Astrocyte of the cerebellum (primary cell): ENCODE measurements at regions not wholly inside any gene's neighbourhood (a gene's known extent, or its start where the extent isn't known, plus 50 kb on each side); places are given as distances from the start of the nearest gene placed in this dataset.

Source experiments
- DNase-seq: peaks from one replicate; pipeline ENCODE4 v3.0.0-alpha.2; 2011; ENCODE audit warnings: low read depth
- H3K4me3 ChIP-seq: 2 replicates; pipeline ENCODE4 v1.5.1; 2011; ENCODE audit warnings: mild to moderate bottlenecking, low read depth, low read length, moderate library complexity
- in situ Hi-C: cut with HindIII; loops from 2 replicates; pipeline ENCODE4 v1.10.0; 2017; ENCODE audit warnings: low sequenced_read_pairs
- TF ChIP-seq, protein P1 (sequence below): IDR thresholded peaks from 2 replicates; pipeline ENCODE4 v1.5.1; 2012; ENCODE audit warnings: low read length, low read depth, moderate library complexity, mild to moderate bottlenecking; ENCODE audit errors: missing control alignments

DNA sequence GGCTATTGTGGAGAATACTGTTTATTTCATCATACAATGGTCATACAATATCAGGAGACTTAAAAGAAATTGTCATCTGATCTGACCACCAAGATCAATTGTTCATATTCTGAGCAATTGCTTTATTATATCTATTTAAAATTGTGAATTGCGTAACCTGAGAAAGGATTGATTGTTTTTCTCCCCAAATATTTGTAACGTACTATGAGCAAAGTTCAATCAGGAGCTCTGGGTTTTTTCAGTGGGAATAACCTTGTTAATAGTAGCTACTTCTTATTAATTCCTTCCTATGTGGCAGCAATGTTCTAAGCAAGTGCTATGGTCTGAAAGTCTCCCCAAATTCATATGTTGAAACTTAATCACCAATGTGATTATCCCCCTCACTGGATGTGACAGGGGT lies 323.1 kb downstream of the ZPLD1 start:
- in situ Hi-C loops = no loop called here
- TF ChIP-seq, protein P1, sequence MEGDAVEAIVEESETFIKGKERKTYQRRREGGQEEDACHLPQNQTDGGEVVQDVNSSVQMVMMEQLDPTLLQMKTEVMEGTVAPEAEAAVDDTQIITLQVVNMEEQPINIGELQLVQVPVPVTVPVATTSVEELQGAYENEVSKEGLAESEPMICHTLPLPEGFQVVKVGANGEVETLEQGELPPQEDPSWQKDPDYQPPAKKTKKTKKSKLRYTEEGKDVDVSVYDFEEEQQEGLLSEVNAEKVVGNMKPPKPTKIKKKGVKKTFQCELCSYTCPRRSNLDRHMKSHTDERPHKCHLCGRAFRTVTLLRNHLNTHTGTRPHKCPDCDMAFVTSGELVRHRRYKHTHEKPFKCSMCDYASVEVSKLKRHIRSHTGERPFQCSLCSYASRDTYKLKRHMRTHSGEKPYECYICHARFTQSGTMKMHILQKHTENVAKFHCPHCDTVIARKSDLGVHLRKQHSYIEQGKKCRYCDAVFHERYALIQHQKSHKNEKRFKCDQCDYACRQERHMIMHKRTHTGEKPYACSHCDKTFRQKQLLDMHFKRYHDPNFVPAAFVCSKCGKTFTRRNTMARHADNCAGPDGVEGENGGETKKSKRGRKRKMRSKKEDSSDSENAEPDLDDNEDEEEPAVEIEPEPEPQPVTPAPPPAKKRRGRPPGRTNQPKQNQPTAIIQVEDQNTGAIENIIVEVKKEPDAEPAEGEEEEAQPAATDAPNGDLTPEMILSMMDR = no peak
- DNase-seq = no peak
- H3K4me3 ChIP-seq = no peak overlapping the region

GRCh38 chr3:102761766-102762165 lies 327.0 kb downstream of the ZPLD1 start:
- in situ Hi-C loops = no loop called here
- no peak overlapping the region for H3K4me3 ChIP-seq
- DNase-seq = no peak
- TF ChIP-seq, protein P1 = no peak

- no peak overlapping the region for H3K4me3 ChIP-seq
- in situ Hi-C loops = no loop called here
- TF ChIP-seq, protein P1 = no peak
- DNase-seq = peak; percentile 71
Measured at GRCh38 chr3:102790747-102791325, 356.0 kb downstream of the ZPLD1 start.

DNA sequence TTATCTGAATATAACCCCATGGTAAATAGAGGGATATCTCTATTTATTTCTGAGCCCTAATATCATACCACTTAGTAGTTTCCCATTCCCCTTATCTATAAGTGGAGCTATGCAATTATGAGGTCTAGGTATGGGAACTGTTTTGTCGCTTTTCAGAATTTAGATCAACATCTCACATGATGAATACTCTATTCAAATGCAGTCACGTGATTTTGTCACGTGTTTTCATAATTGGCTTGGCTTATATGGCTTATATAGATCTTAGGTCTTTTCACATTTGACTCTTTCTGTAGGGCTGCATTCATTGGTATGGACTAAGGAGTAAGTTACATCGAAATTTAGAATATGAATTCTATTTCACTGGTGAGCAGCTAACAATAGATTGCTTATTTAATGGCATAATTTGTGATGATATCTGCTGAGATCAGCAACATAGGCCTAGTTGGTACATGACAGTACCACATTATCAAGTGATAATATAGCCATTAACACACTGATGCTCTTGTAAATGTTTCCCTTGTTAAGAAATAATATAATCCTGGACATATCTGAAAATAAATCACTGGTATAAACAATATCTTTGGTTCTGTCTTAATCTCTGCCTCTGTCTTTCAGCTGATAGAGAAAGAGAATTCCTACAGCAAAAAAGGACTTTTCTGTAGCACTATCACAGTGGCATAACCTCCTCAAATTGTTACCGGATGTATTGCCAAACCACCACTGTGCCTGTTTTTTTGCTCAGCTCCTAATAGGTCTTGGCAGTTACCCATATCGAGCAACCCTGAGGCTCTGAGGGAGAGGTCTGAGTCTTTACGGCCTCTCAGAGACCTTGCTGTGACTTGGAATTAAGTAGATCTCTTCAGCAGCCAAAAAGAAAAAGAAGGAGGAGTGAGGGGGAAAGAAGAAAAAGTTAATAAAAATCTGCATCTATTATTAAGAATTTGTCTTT lies 357.1 kb downstream of the ZPLD1 start:
- in situ Hi-C loops = no loop called here
- peak; percentile 57 for DNase-seq
- TF ChIP-seq, protein P1 = no peak
- no peak overlapping the region for H3K4me3 ChIP-seq

DNA sequence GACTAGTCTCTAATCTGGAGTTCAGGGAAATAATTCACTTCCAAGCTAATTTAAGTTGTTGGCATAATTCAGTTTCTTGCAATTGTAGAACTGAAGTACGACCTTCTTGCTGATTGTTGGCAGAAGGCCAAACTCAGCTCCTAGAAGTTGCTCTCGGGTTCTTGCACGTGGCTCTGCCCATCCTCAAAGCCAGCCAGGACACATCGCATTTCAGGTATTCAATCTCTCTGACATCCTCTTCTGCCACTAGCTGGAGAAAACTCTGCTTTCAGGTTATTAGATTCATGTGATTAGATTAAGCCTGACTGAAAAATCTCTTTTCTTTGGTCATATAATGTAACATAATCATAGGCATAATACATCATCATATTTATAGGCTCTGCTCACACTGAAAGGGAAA lies 362.0 kb downstream of the ZPLD1 start:
- TF ChIP-seq, protein P1 = no peak
- in situ Hi-C loops = no loop called here
- H3K4me3 ChIP-seq = no peak overlapping the region
- no peak for DNase-seq

DNA sequence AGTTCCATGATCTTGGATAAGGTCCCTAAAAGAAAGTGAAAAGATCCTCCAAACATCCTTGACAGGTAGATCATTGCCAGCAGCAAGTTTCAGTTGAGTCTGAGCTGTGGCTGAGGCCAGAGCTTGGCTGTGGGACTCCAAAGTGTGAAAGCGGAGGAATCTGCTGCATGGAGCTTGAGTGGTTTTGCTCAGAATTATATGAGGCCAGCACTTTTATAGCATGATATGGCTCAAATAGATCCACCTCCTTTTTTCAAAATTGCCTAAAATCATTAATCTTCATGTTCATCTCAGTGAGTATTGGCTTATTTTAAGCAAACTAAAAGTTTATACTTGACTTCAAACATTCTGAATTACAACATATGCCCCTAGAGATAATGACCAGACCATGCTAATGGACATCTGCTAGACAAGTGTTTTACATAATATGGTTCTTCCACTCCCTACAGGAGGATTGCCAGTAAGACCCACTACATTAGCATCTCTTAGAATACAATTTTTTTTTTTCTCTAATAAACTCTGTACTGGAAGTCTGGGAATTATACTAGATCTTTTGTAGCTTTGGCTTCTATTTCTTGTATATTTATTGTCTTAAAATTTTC lies 368.1 kb downstream of the ZPLD1 start:
- TF ChIP-seq, protein P1 = no peak
- H3K4me3 ChIP-seq = no peak overlapping the region
- in situ Hi-C loops = no loop called here
- DNase-seq = no peak
